GM12865 (cell line): ENCODE measurements at regions not wholly inside any gene's neighbourhood (a gene's known extent, or its start where the extent isn't known, plus 50 kb on each side); places are given as distances from the start of the nearest gene placed in this dataset.
"Not testable (repeated sequence)": the region's sequence is repeated elsewhere in the genome, so short reads cannot be mapped to it uniquely, and the experiment has no call there.

ENCODE experiments used
- DNase-seq: peaks from one replicate; pipeline ENCODE4 v3.0.0; 2010; ENCODE audit warnings: low read depth
- H3K4me3 ChIP-seq: 2 replicates; pipeline ENCODE4 v1.5.1; 2011; ENCODE audit warnings: mild to moderate bottlenecking, low read depth, low read length, control low read depth
- CTCF ChIP-seq: IDR thresholded peaks from 2 replicates; pipeline ENCODE4 v1.5.1; 2011; ENCODE audit warnings: low read length, control low read depth, low read depth, inconsistent platforms; ENCODE audit not compliant: insufficient read depth; ENCODE audit errors: missing control alignments

- not testable (repeated sequence) for H3K4me3 ChIP-seq, DNase-seq
Observed at GRCh38 chr1:143905214-143906179, 66.3 kb downstream of the FAM72C start.

GRCh38 chr1:143904622-143904979 is 67.2 kb downstream of the FAM72C start:
- H3K4me3 ChIP-seq, DNase-seq: not testable (repeated sequence)

DNA sequence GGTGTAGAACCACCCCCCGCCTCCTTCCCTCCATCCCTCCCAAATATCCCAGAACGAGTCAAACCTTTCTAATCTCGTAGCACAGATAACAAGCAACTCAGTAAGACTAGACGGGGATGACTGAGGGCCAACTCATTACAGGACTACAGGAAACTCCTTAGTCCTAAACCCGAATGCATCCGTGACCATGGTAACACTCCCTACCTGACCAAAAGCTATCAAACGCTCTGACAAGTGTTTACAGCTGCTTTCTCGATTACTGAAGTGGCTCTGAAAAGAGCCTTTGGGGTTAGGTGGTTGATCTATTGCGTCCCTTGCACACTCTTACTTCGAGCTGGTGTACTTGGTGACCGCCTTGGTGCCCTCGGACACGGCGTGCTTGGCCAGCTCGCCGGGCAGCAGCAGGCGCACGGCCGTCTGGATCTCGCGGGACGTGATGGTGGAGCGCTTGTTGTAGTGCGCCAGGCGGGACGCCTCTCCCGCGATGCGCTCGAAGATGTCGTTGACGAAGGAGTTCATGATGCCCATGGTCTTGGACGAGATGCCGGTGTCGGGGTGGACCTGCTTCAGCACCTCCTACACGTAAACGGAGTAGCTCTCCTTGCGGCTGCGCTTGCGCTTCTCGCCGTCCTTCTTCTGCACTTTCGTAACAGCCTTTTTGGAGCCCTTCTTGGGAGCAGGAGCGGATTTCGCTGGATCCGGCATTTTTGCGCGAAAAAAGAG is 67.7 kb downstream of the FAM72C start:
- DNase-seq, H3K4me3 ChIP-seq: not testable (repeated sequence)

DNA sequence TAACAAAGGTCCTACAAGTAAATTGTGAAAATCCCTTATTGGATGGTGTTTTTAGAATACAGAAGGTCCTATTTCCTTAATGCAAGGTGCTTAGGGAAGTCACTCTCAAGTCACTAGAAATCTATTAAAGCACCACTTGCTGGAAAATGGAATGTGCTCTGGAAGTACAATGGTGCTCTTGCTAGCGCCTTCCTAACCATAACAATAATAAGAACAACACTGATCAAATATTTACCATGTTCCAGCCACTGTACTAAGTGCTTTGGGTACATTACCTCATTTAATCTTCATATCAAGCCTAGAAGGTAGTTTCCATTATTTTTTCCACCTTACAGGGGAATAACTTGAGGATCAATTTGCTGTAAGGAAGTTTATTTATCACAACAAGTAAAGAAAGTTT is 75.4 kb downstream of the FAM72C start:
- not testable (repeated sequence) for H3K4me3 ChIP-seq, DNase-seq

DNA sequence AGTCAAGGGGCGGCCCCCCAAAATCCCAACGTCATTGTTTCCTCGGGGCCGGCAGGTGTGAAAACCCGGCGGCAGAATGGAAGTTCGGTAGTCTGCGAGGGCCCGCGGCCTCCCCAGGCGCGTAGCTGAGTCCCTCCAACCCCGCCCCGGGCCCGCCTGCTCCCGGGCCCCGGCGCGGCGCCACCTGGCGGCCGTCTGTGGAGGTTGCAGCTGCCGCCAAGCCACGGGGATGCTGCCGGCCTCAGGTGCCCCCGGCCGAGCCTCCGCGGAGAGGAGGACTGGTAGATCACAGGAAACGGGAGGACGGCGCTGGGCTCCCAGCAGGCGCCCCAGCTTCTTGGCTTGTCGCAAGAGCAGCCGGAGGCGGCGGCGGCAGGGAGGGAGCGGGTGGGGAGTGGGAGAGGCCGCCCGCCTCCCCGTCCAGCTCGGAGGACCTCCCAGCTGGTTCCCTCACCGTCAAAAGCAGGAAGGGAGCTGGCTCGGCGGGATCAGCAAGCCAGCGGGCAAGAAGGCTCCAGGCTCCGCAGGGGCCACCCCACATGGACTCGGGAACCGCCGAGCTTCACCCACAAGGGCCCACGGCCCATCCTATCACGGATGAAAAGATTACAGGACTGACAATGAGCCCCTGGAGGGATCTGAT is 86.7 kb downstream of the FAM72C start:
- H3K4me3 ChIP-seq, result not testable (repeated sequence)
- TF ChIP-seq CTCF, result peak; percentile 35
- peak; percentile 57 for DNase-seq

DNA sequence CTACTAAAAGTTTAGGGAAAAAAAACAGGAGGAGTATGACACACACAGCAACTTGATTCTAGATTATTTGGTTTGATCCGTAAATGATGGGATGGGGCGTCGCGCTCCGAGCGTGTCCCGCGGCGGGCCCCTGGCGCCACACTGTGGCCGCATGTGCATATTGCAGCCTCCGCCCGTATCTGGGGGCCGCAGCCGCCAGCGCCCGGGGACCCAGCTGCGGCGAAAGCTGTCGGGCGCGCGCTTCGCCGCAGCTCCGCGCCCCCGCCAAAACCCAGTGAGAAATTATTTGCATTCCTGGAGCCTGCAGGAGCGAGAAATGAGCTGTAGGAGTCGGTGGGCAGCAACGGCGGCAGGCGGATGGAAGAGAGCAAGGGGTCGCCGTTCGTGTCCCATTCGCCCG is 87.3 kb downstream of the FAM72C start:
- DNase-seq, H3K4me3 ChIP-seq: not testable (repeated sequence)

DNA sequence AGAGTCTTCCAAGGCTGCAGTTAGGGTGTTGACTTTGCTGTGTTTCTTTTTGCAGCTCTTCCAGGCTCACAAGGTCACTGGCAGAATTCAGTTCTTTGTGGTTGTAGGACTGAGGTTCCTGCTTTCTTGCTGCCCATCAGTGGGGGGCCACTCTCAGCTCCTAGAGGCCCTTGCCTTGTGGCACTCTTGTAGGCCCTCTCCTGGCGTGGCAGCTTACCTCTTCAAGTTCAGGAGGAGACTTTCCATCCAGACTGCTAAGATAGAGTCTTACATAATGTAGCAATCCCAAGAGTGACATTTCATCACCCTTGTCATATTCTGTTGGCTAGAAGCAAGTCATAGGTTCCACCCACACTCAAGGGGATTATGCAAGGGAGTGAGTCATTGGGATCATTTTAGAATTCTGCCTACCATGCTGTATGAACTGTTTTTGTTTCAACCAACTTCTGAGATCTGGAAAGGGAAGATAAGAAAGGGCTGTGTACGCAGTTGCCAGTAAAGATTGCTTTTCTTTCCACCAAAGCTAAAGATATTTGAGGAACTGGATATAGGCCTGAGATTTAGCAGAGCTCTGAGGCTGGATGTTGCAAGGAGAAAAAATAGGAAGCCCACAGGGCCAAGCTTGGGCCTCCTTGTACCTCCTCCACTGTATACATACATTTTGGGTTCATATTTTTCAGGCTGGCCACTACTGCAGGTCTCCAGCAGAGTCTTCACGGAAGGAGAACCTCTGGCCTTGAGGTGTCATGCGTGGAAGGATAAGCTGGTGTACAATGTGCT is 91.8 kb downstream of the FAM72C start:
- not testable (repeated sequence) for DNase-seq, H3K4me3 ChIP-seq

GRCh38 chr1:143875947-143876346 is 95.8 kb downstream of the FAM72C start:
- not testable (repeated sequence) for DNase-seq, H3K4me3 ChIP-seq

- not testable (repeated sequence) for H3K4me3 ChIP-seq, DNase-seq
Observed at GRCh38 chr1:143874625-143875024, 97.2 kb downstream of the FAM72C start.

- DNase-seq, H3K4me3 ChIP-seq: not testable (repeated sequence)
Observed at GRCh38 chr1:143873650-143874049, 98.1 kb downstream of the FAM72C start.

GRCh38 chr1:143870388-143870787 is 101.4 kb downstream of the FAM72C start:
- DNase-seq, H3K4me3 ChIP-seq: not testable (repeated sequence)

DNA sequence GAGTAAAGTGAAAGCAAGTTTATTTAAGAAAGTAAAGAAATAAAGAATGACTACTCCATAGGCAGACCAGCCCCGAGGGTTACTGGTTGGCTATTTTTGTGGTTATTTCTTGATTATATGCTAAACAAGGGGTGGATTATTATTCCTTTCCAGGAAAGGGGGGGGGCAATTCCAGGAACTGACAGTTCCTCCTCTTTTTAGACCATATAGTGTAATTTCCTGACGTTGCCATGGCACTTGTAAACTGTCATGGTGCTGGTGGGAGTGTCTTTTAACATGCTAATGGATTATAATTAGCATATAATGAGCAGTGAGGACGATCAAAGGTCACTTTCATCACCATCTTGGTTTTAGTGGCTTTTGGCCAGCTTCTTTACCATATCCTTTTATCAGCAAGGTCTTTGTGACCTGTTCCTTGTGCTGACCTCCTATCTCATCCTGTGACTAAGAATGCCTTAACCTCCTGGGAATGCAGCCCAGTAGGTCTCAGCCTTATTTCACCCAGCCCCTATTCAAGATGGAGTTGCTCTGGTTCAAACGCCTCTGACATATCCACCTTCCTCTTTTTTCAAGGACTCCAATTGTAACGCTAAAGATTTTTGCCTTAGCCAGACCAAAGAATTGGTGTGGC is 104.1 kb downstream of the FAM72C start:
- not testable (repeated sequence) for H3K4me3 ChIP-seq, DNase-seq

DNA sequence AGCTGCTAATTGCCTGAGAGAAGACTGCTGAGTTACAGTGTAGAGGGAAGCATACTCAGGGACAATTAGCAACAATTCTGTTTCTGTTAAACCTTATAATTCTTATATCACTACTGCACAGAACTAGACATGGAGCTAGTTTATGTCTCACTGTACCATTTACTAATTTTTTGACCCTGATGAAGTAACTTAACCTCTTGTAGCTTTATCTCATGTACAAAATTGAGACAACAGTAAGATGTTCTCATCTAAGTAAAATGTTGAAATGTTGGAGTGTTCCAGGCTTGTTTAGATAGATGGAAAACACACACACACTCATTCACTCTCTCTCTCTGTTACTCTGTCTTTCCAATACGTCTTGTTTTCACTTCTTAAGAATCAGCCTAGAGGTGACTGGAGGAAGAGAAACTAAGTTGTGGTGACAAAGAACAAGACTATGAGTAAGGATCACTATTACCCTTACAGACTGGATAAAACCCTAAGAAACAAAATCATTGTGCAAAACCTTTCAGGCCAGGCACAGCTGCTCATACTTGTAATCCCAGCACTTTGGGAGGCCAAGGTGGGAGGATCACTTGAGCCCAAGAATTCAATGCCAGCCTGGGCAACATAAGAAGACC is 107.8 kb downstream of the FAM72C start:
- not testable (repeated sequence) for DNase-seq, H3K4me3 ChIP-seq

DNA sequence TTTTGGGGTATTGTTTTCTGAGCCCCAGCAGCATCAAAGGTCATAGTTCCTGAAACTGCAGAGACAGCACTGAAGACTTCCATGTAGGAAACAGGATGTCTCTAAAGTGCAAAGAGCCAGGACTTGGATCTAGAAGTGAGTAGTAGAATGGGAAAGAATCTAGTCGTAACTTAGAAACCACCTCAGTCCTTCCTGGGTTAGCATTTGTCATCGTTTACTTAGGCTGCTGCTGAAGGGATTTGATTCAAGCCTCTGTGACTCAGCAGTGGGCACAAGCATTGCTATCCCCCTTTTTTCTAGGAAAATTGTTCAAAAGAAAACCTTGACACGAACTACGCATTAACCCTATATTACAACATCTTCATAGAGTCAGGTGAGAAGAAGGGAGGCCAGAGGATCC is 109.1 kb downstream of the FAM72C start:
- not testable (repeated sequence) for DNase-seq, H3K4me3 ChIP-seq

- DNase-seq, H3K4me3 ChIP-seq: not testable (repeated sequence)
Observed at GRCh38 chr1:143861306-143861705, 110.5 kb downstream of the FAM72C start.

DNA sequence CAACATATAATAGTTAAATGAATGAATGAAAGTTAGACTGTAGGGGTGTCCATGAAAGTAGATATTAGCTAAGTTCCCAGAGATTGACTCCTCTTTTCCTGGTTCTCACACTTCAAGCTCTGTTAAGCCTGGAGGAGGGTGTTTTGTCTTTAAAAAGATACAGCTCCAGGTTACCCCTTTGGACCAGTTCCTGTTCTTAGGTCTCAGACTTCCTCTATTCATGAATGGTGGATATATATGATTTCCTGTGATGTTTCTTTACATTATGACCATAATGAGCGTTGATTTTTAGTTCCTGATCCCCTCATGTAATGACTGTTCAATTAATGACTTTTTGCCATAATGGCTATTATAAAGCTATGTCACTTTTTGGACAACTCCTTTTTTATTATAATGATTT is 115.9 kb downstream of the FAM72C start:
- H3K4me3 ChIP-seq, DNase-seq: not testable (repeated sequence)
